ENCODE measurements at regions not wholly inside any gene's neighbourhood (a gene's known extent, or its start where the extent isn't known, plus 50 kb on each side); places are given as distances from the start of the nearest gene placed in this dataset.

- no peaks in the 10 kb centered on the region for H3K4me1 ChIP-seq (ENCODE audit: control insufficient read depth in 1 of 2, low read depth in 2 of 2)
- no peak for DNase-seq (ENCODE audit: low spot score)
- H3K9me3 ChIP-seq: no peaks in the 10 kb centered on the region
- H3K27ac ChIP-seq: no peak overlapping the region
- ATAC-seq (ENCODE audit: insufficient number of reproducible peaks, low FRiP score, low read depth): no peak
- H3K36me3 ChIP-seq: no peaks in the 10 kb centered on the region
- no peak for TF ChIP-seq CTCF (IDR thresholded peaks at IDR 0.05)
- no peak overlapping the region for H3K4me3 ChIP-seq
- H3K27me3 ChIP-seq (replicated peaks; ENCODE audit: insufficient read depth): no peaks in the 10 kb centered on the region
Measured at GRCh38 chr2:7879483-7879835, 802.4 kb upstream of the ID2 start.

- Histone ChIP-seq H3K36me3 (no peaks in the 10 kb centered on the region), H3K9me3 (no peaks in the 10 kb centered on the region), H3K4me3 (no peak overlapping the region), H3K27ac (no peak overlapping the region), H3K4me1 (ENCODE audit: control insufficient read depth in 1 of 2, low read depth in 2 of 2) (no peaks in the 10 kb centered on the region), H3K27me3 (replicated peaks; ENCODE audit: insufficient read depth) (no peaks in the 10 kb centered on the region)
- DNase-seq (ENCODE audit: low spot score) (no peak), ATAC-seq (ENCODE audit: insufficient number of reproducible peaks, low FRiP score, low read depth) (no peak)
- TF ChIP-seq CTCF (IDR thresholded peaks at IDR 0.05): no peak
Measured at GRCh38 chr2:7880126-7880525, 801.7 kb upstream of the ID2 start.

- Histone ChIP-seq H3K27me3 (replicated peaks; ENCODE audit: insufficient read depth) (no peaks in the 10 kb centered on the region), H3K27ac (no peak overlapping the region), H3K4me3 (no peak overlapping the region), H3K36me3 (no peaks in the 10 kb centered on the region), H3K9me3 (no peaks in the 10 kb centered on the region), H3K4me1 (ENCODE audit: control insufficient read depth in 1 of 2, low read depth in 2 of 2) (no peaks in the 10 kb centered on the region)
- no peak for DNase-seq (ENCODE audit: low spot score)
- TF ChIP-seq CTCF (IDR thresholded peaks at IDR 0.05): no peak
- ATAC-seq (ENCODE audit: insufficient number of reproducible peaks, low FRiP score, low read depth): no peak
Measured at GRCh38 chr2:7880566-7880965, 801.3 kb upstream of the ID2 start.

GRCh38 chr2:7881063-7881462 lies 800.8 kb upstream of the ID2 start:
- TF ChIP-seq CTCF (IDR thresholded peaks at IDR 0.05): no peak
- no peaks in the 10 kb centered on the region for H3K36me3 ChIP-seq
- H3K4me3 ChIP-seq: no peak overlapping the region
- ATAC-seq (ENCODE audit: insufficient number of reproducible peaks, low FRiP score, low read depth) (no peak), DNase-seq (ENCODE audit: low spot score) (no peak)
- H3K4me1 ChIP-seq (ENCODE audit: control insufficient read depth in 1 of 2, low read depth in 2 of 2): no peaks in the 10 kb centered on the region
- H3K27ac ChIP-seq: no peak overlapping the region
- no peaks in the 10 kb centered on the region for H3K27me3 ChIP-seq (replicated peaks; ENCODE audit: insufficient read depth)
- H3K9me3 ChIP-seq: no peaks in the 10 kb centered on the region

- Histone ChIP-seq H3K36me3 (no peaks in the 10 kb centered on the region), H3K4me3 (no peak overlapping the region), H3K27ac (no peak overlapping the region), H3K27me3 (replicated peaks; ENCODE audit: insufficient read depth) (no peaks in the 10 kb centered on the region), H3K9me3 (no peaks in the 10 kb centered on the region), H3K4me1 (ENCODE audit: control insufficient read depth in 1 of 2, low read depth in 2 of 2) (no peaks in the 10 kb centered on the region)
- no peak for TF ChIP-seq CTCF (IDR thresholded peaks at IDR 0.05)
- no peak for ATAC-seq (ENCODE audit: insufficient number of reproducible peaks, low FRiP score, low read depth)
- no peak for DNase-seq (ENCODE audit: low spot score)
Measured at GRCh38 chr2:7881466-7881865, 800.4 kb upstream of the ID2 start.

Data from thoracic aorta (tissue), 2 donors.